ENCODE measurements at regions not wholly inside any gene's neighbourhood (a gene's known extent, or its start where the extent isn't known, plus 50 kb on each side); places are given as distances from the start of the nearest gene placed in this dataset.
A peak's percentile ranks its signal among the peaks of the same experiment; 100 is the strongest.

GRCh38 chr10:61834519-61834918, 67.0 kb upstream of the ARID5B start:
- no peak for DNase-seq (ENCODE audit: extremely low read depth, low read depth)
- no peak for TF ChIP-seq CTCF (IDR thresholded peaks at IDR 0.05; ENCODE audit: low read depth, low read length, missing control alignments)

GRCh38 chr10:61835069-61835945, 66.2 kb upstream of the ARID5B start:
- peak; percentile 70 for DNase-seq (ENCODE audit: extremely low read depth, low read depth)
- no peak overlapping the region for H3K4me3 ChIP-seq (replicated peaks; ENCODE audit: low read depth, low read length)
- peak; percentile 51 for TF ChIP-seq CTCF (IDR thresholded peaks at IDR 0.05; ENCODE audit: low read depth, low read length, missing control alignments)

More at GRCh38 chr10:61834519-61834918, 67.0 kb upstream of the ARID5B start:
- no peak overlapping the region for H3K4me3 ChIP-seq (replicated peaks; ENCODE audit: low read depth, low read length)

GRCh38 chr10:61835946-61836887, 65.3 kb upstream of the ARID5B start:
- no peak for DNase-seq (ENCODE audit: extremely low read depth, low read depth)
- no peak overlapping the region for H3K4me3 ChIP-seq (replicated peaks; ENCODE audit: low read depth, low read length)
- no peak for TF ChIP-seq CTCF (IDR thresholded peaks at IDR 0.05; ENCODE audit: low read depth, low read length, missing control alignments)

DNA sequence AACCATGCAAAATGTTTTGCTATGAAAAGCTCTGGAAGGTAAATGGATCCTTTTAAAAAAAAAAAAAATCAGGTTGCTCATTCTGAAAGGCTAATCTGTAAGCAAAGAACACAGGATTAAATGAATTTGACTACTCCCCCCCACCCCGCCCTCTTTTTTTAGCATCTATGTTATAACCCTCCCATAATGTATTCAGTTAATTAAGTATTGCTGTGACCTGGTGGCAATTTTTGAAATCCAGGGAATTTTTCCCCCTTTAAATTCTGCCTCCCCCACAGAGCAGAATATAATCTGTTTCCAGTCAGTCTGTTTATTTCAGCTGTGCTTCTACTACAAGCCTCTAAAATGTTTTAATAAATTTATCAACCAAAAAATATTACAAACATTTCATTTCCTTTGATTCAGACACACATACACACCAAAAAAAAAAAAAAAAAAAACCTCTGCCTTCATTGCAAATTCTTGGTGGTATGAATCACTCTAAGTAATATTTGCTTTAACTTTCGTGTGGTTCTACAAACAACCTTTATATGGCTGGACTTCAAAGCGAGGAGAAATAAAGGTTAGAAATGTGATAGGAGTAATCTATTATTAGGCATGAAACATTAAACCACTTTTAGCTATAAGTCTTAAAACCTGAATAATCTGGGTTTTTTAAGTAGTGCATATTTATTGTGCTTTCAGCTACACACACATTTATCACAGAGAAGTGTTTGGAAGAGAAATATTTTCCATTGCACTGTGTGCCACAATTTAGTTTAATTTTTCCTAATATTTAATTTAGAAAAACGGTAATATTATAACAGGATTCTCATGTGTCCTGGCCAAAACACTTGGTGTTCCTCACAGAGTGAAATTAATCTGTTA, 64.4 kb upstream of the ARID5B start:
- no peak overlapping the region for H3K4me3 ChIP-seq (replicated peaks; ENCODE audit: low read depth, low read length)
- peak; percentile 60 for DNase-seq (ENCODE audit: extremely low read depth, low read depth)
- TF ChIP-seq CTCF (IDR thresholded peaks at IDR 0.05; ENCODE audit: low read depth, low read length, missing control alignments) = no peak

DNA sequence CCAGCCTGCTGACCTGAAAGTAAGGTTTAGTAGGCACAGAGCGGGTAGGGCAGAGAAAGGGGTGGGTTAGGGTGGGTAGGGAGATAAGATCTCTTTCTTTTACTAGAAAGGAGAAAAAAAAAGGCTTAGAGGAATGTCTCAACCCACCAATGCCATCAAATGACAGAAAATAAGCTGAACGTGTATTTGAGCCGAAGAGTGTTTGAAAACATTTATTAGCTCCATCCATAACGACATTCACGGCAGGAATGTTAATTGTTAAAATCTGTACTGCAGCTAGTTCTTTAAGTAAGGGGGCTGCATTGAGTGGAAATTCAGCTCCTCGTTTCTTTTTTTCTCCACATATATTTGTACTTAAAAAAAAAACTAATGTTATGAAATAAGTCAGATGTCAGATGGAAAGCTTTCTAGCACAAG, 63.7 kb upstream of the ARID5B start:
- TF ChIP-seq CTCF (IDR thresholded peaks at IDR 0.05; ENCODE audit: low read depth, low read length, missing control alignments) = no peak
- H3K4me3 ChIP-seq (replicated peaks; ENCODE audit: low read depth, low read length) = no peak overlapping the region
- DNase-seq (ENCODE audit: extremely low read depth, low read depth) = no peak

DNA sequence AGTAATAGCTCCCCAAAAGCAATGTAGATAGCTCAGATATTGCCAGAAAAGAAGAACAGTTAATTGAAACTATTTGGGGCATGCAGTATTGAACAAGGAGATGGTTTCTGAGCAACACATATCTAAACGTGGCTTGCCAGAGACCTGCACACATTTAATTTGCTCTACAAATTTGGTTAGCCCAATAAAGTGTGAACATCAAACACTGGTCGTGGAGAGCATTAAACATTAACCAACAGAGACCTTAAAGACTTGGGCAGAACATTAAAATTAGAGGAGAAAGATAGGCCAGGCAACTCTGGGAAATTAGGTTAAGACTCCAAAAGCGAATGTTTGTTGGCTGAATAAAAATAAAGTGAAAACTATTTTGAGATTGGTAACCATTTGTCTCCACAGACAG, 61.6 kb upstream of the ARID5B start:
- no peak for TF ChIP-seq CTCF (IDR thresholded peaks at IDR 0.05; ENCODE audit: low read depth, low read length, missing control alignments)
- no peak for DNase-seq (ENCODE audit: extremely low read depth, low read depth)
- no peak overlapping the region for H3K4me3 ChIP-seq (replicated peaks; ENCODE audit: low read depth, low read length)
